Endothelial cell of umbilical vein (primary cell): ENCODE measurements at regions not wholly inside any gene's neighbourhood (a gene's known extent, or its start where the extent isn't known, plus 50 kb on each side); places are given as distances from the start of the nearest gene placed in this dataset.

Experiments
- BruUV-seq: library from RNA; stranded (reverse); fragments of 400-500 nt; replicated peaks from 2 replicates; lab custom pipeline; 2021; lab: Mats Ljungman, UMichigan
- CTCF ChIA-PET: fragments of 300-600, 350-600 bp; sonication (Branson Sonifier 250); formaldehyde crosslinking; loops from one replicate; lab custom pipeline; 2021; ENCODE audit warnings: antibody characterized with exemption, inconsistent platforms; lab: Charles Lee
- POLR2A ChIA-PET: fragments of 300-600, 350-600 bp; sonication (Branson Sonifier 250); formaldehyde crosslinking; loops from one replicate; lab custom pipeline; 2021; ENCODE audit warnings: antibody characterized with exemption, inconsistent platforms; lab: Charles Lee
- DNase-seq: peaks from one replicate; pipeline ENCODE4 v3.0.0-alpha.2; 2011; ENCODE audit warnings: low read depth, low spot score
- FAIRE-seq: peaks from 2 replicates; lab custom pipeline; 2011; peaks lifted over from hg19 to GRCh38; lab: Jason Lieb, UNC
- H2AFZ ChIP-seq: 2 replicates; pipeline ENCODE4 v1.6.0; 2012; ENCODE audit warnings: low read depth, low read length, control low read depth, inconsistent platforms
- H3K27ac ChIP-seq: 2 replicates; pipeline ENCODE4 v1.5.1; 2011; ENCODE audit warnings: low read depth, mild to moderate bottlenecking, control low read depth, low read length, moderate library complexity; ENCODE audit not compliant: insufficient read depth
- H3K27me3 ChIP-seq, 2 experiments: 2 replicates each; pipeline versions ENCODE4 v1.6.0 to v1.6.1; 2011; ENCODE audit warnings: low read length in 2 of 2, mixed read lengths in 1 of 2; ENCODE audit not compliant: control insufficient read depth in 2 of 2, insufficient read depth in 2 of 2
- H3K36me3 ChIP-seq, 2 experiments: 2 replicates in 1 of 2; 3 replicates in 1 of 2; pipeline ENCODE4 v1.5.1; 2011; ENCODE audit warnings: low read length in 2 of 2, mild to moderate bottlenecking in 1 of 2, moderate library complexity in 1 of 2; ENCODE audit not compliant: control insufficient read depth in 2 of 2, insufficient read depth in 2 of 2; ENCODE audit errors: extremely low read depth in 1 of 2
- H3K4me1 ChIP-seq: 3 replicates; pipeline ENCODE4 v1.5.1; 2011; ENCODE audit warnings: mild to moderate bottlenecking, low read length; ENCODE audit not compliant: control insufficient read depth, insufficient read depth; ENCODE audit errors: extremely low read depth
- H3K4me2 ChIP-seq: 2 replicates; pipeline ENCODE4 v1.6.1; 2011; ENCODE audit warnings: low read length, control low read depth, mixed read lengths; ENCODE audit not compliant: insufficient read depth
- H3K4me3 ChIP-seq, 3 experiments: fragments of 200-600 bp in 1 of 3; sonication (generic), shearing (Covaris generic) in 1 of 3; replicated peaks in 1 of 3; 2 replicates each; pipeline ENCODE4 v1.5.1; 2011 to 2016; ENCODE audit warnings: control low read depth in 3 of 3, low read length in 3 of 3, mild to moderate bottlenecking in 2 of 3, inconsistent platforms in 1 of 3, low read depth in 1 of 3, moderate library complexity in 1 of 3; ENCODE audit not compliant: insufficient read depth in 1 of 3
- H3K79me2 ChIP-seq: 2 replicates; pipeline ENCODE4 v1.6.0; 2012; ENCODE audit warnings: low read length, inconsistent platforms; ENCODE audit not compliant: control insufficient read depth, insufficient read depth
- H3K9ac ChIP-seq: replicated peaks from 2 replicates; pipeline ENCODE3; 2011; ENCODE audit warnings: low read length, control low read depth; ENCODE audit not compliant: insufficient read depth; ENCODE audit errors: extremely low read depth
- H3K9me1 ChIP-seq: replicated peaks from 3 replicates; pipeline ENCODE4 v1.6.0; 2011; ENCODE audit warnings: mild to moderate bottlenecking, low read length; ENCODE audit not compliant: control insufficient read depth, insufficient read depth; ENCODE audit errors: extremely low read depth
- H3K9me3 ChIP-seq: replicated peaks from 2 replicates; pipeline ENCODE4 v1.5.1; 2012; ENCODE audit warnings: low read length, inconsistent platforms; ENCODE audit not compliant: control insufficient read depth, insufficient read depth
- H4K20me1 ChIP-seq: replicated peaks from 2 replicates; pipeline ENCODE3; 2011; ENCODE audit warnings: mild to moderate bottlenecking, low read length; ENCODE audit not compliant: control insufficient read depth, insufficient read depth; ENCODE audit errors: extremely low read depth
- EZH2 ChIP-seq: IDR thresholded peaks from 2 replicates; pipeline ENCODE4 v1.6.1; 2012; ENCODE audit warnings: borderline replicate concordance, low read depth, mild to moderate bottlenecking, moderate library complexity, low read length, inconsistent platforms; ENCODE audit not compliant: severe bottlenecking
- FOS ChIP-seq: IDR thresholded peaks from 2 replicates; pipeline ENCODE4 v1.6.1; 2011; ENCODE audit warnings: mild to moderate bottlenecking, low read length, moderate library complexity, borderline replicate concordance; ENCODE audit not compliant: insufficient read depth
- GATA2 ChIP-seq: IDR thresholded peaks from 2 replicates; pipeline ENCODE4 v1.7.0; 2011; ENCODE audit warnings: low read depth, mild to moderate bottlenecking, moderate library complexity, mixed read lengths, low read length; ENCODE audit not compliant: insufficient read length, insufficient read depth
- JUN ChIP-seq: IDR thresholded peaks from 2 replicates; pipeline ENCODE4 v1.6.1; 2011; ENCODE audit warnings: borderline replicate concordance, low read depth; ENCODE audit not compliant: insufficient read length, insufficient read depth
- MYC ChIP-seq: IDR thresholded peaks from one replicate; pipeline ENCODE4 v1.6.1; 2011; ENCODE audit warnings: mild to moderate bottlenecking, low read depth, low read length
- POLR2A ChIP-seq: IDR thresholded peaks from 2 replicates; pipeline ENCODE4 v1.6.1; 2012; ENCODE audit warnings: low read depth, mild to moderate bottlenecking, control low read depth, low read length
- POLR2AphosphoS5 ChIP-seq: IDR thresholded peaks from 2 replicates; pipeline ENCODE4 v1.6.1; 2012; ENCODE audit warnings: low read depth, mild to moderate bottlenecking, control low read depth, low read length, moderate library complexity; ENCODE audit not compliant: insufficient read depth
- dilution Hi-C: fragments of 300-500 bp; cut with MboI; formaldehyde crosslinking; loops from one replicate; pipeline ENCODE4 v1.15.0; 2019; ENCODE audit warnings: low sequenced_read_pairs; ENCODE audit not compliant: extremely low pct_ligation_motif_present
- intact Hi-C: fragments of 100-400 bp; cut with micrococcal nuclease; formaldehyde crosslinking; loops from one replicate; pipeline ENCODE4 v1.10.0; 2022
- TF ChIP-seq, protein P1 (sequence below), 2 donors: IDR thresholded peaks; 1 replicate in 1 of 2; 2 replicates in 1 of 2; pipeline ENCODE4 v1.5.1; 2011; ENCODE audit warnings: low read length in 2 of 2, mild to moderate bottlenecking in 2 of 2, moderate library complexity in 2 of 2, control low read depth in 1 of 2, inconsistent platforms in 1 of 2, low read depth in 1 of 2; ENCODE audit not compliant: insufficient read depth in 1 of 2; ENCODE audit errors: extremely low read depth in 1 of 2
- TF ChIP-seq, protein P2 (sequence below): IDR thresholded peaks from 2 replicates; pipeline ENCODE4 v1.6.1; 2011; ENCODE audit not compliant: insufficient read depth, insufficient read length

DNA sequence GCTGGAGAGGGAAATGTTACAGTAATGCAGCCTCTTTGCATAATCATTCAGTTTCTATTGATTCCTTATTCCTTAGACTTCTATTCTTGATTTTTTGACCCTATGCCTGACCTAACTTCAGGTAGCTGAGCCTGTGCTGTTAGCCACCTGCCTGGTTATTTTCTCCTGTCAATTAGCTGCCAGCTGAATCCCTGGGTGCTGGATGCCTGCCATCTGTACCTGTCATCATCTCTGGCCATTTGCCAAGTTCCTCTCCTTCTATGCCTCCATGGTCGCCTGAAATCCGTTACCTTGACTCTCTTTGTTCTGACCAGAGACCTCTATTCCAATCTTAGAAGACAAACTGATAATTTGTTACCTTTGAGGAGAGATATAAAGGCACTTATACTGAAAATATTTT is 178.3 kb downstream of the CAVIN4 start:
- no peak for TF ChIP-seq JUN
- TF ChIP-seq FOS = no peak
- TF ChIP-seq GATA2 = no peak
- no peak for TF ChIP-seq MYC
- TF ChIP-seq EZH2 = no peak
- TF ChIP-seq POLR2A = no peak
- TF ChIP-seq, protein P1, sequence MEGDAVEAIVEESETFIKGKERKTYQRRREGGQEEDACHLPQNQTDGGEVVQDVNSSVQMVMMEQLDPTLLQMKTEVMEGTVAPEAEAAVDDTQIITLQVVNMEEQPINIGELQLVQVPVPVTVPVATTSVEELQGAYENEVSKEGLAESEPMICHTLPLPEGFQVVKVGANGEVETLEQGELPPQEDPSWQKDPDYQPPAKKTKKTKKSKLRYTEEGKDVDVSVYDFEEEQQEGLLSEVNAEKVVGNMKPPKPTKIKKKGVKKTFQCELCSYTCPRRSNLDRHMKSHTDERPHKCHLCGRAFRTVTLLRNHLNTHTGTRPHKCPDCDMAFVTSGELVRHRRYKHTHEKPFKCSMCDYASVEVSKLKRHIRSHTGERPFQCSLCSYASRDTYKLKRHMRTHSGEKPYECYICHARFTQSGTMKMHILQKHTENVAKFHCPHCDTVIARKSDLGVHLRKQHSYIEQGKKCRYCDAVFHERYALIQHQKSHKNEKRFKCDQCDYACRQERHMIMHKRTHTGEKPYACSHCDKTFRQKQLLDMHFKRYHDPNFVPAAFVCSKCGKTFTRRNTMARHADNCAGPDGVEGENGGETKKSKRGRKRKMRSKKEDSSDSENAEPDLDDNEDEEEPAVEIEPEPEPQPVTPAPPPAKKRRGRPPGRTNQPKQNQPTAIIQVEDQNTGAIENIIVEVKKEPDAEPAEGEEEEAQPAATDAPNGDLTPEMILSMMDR (IDR thresholded peaks at IDR 0.05; ENCODE audit: extremely low read depth in 1 of 2, insufficient read depth in 1 of 2, low read depth in 1 of 2, low read length in 2 of 2) = no peak
- no peak for TF ChIP-seq POLR2AphosphoS5
- TF ChIP-seq, protein P2, sequence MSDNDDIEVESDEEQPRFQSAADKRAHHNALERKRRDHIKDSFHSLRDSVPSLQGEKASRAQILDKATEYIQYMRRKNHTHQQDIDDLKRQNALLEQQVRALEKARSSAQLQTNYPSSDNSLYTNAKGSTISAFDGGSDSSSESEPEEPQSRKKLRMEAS = no peak
- Histone ChIP-seq H3K27ac (no peak overlapping the region), H3K4me2 (no peak overlapping the region), H3K9ac (no peak overlapping the region), H3K27me3 (no peaks in the 10 kb centered on the region), H4K20me1 (no peaks in the 10 kb centered on the region), H3K9me3 (no peaks in the 10 kb centered on the region), H3K4me3 (no peak overlapping the region), H3K4me1 (no peaks in the 10 kb centered on the region), H2AFZ (no peak overlapping the region), H3K9me1 (no peaks in the 10 kb centered on the region), H3K36me3 (no peaks in the 10 kb centered on the region), H3K79me2 (no peaks in the 10 kb centered on the region)
- POLR2A ChIA-PET = no interaction called here
- FAIRE-seq = no peak
- DNase-seq = no peak
- intact Hi-C loops = no loop called here
- CTCF ChIA-PET = no interaction called here
- BruUV-seq = no TSS peak
- dilution Hi-C loops = no loop called here
